Gastrocnemius medialis (tissue), 4 donors: ENCODE measurements at regions not wholly inside any gene's neighbourhood (a gene's known extent, or its start where the extent isn't known, plus 50 kb on each side); places are given as distances from the start of the nearest gene placed in this dataset.

Experiments
- ATAC-seq, 2 donors: fragments of 150-250 bp; one replicate each; pipeline ENCODE4 v1.9.1; 2016
- DNase-seq, 2 donors: peaks; one replicate each; pipeline ENCODE4 v3.0.0-alpha.2; 2019
- H3K27ac ChIP-seq, 4 donors: fragments of 200-600 bp; sonication (generic); 1 replicate in 1 of 4; 2 replicates in 3 of 4; pipeline ENCODE4 v1.5.1; 2016 to 2018; ENCODE audit warnings: mild to moderate bottlenecking in 2 of 4, moderate library complexity in 1 of 4
- H3K27me3 ChIP-seq, 3 donors: fragments of 200-600 bp; sonication (generic) in 2 of 3; 1 replicate in 1 of 3; 2 replicates in 2 of 3; pipeline versions ENCODE4 v1.5.1 to v1.6.0; 2016 to 2019; ENCODE audit warnings: mild to moderate bottlenecking in 1 of 3, moderate library complexity in 1 of 3
- H3K36me3 ChIP-seq, 2 donors: fragments of 200-600 bp; sonication (generic) in 1 of 2; one replicate each; pipeline ENCODE4 v1.5.1; 2017 to 2018
- H3K4me1 ChIP-seq, 2 donors: fragments of 200-600 bp; sonication (generic) in 1 of 2; one replicate each; pipeline ENCODE4 v1.5.1; 2016 to 2017; ENCODE audit warnings: mild to moderate bottlenecking in 2 of 2
- H3K4me3 ChIP-seq, 4 donors: fragments of 200-600 bp; sonication (generic) in 3 of 4; 1 replicate in 1 of 4; 2 replicates in 3 of 4; pipeline ENCODE4 v1.5.1; 2016 to 2019; ENCODE audit warnings: mild to moderate bottlenecking in 2 of 4
- H3K9me3 ChIP-seq, 3 donors: fragments of 200-600 bp; sonication (generic) in 2 of 3; 1 replicate in 1 of 3; 2 replicates in 2 of 3; pipeline ENCODE4 v1.5.1; 2016 to 2019
- CTCF ChIP-seq, 5 experiments: fragments of 450-650 bp in 3 of 5; fragments of 200-600 bp in 2 of 5; sonication (generic) in 2 of 5; IDR thresholded peaks in 4 of 5; conservative IDR thresholded peaks in 1 of 5; 1 replicate in 4 of 5; 2 replicates in 1 of 5; pipeline ENCODE4 v1.5.1; 2016 to 2019; ENCODE audit warnings: antibody characterized with exemption in 5 of 5, mild to moderate bottlenecking in 3 of 5, moderate library complexity in 3 of 5
- POLR2A ChIP-seq, 2 donors: fragments of 450-650 bp; IDR thresholded peaks; one replicate each; pipeline ENCODE4 v1.6.1; 2017; ENCODE audit warnings: antibody characterized with exemption in 2 of 2, mild to moderate bottlenecking in 2 of 2, moderate library complexity in 2 of 2
- in situ Hi-C, 4 donors: fragments of 200-750 bp; cut with MboI; loops; one replicate each; pipeline versions ENCODE4 v1.15.0 to v1.8.0; 2017; ENCODE audit warnings: low sequenced_read_pairs in 4 of 4
- intact Hi-C: fragments of 100-400 bp; cut with DNase I; formaldehyde crosslinking; loops from one replicate; pipeline ENCODE4 v1.15.1; 2023; ENCODE audit warnings: low total_unique reads

- in situ Hi-C loops (no loop called here), intact Hi-C loops (no loop called here)
- H3K4me3 ChIP-seq = no peak overlapping the region
- H3K4me1 ChIP-seq = no peaks in the 10 kb centered on the region
- ATAC-seq = no peak
- DNase-seq = no peak
- no peaks in the 10 kb centered on the region for H3K36me3 ChIP-seq
- no peak for TF ChIP-seq POLR2A (IDR thresholded peaks at IDR 0.05)
- no peak for TF ChIP-seq CTCF (IDR thresholded peaks at IDR 0.05 in 4 of 5, conservative IDR thresholded peaks at IDR 0.05 in 1 of 5)
- H3K9me3 ChIP-seq = no peaks in the 10 kb centered on the region
- no peak overlapping the region for H3K27ac ChIP-seq
- H3K27me3 ChIP-seq = no peaks in the 10 kb centered on the region
Measured at GRCh38 chr2:58578276-58578675, 337.2 kb upstream of the FANCL start.

- intact Hi-C loops = no loop called here
Measured at GRCh38 chr2:58574873-58575272, 333.7 kb upstream of the FANCL start.

GRCh38 chr2:58572731-58573130, 331.6 kb upstream of the FANCL start:
- H3K27me3 ChIP-seq = no peaks in the 10 kb centered on the region
- H3K4me3 ChIP-seq = no peak overlapping the region
- in situ Hi-C loops (no loop called here), intact Hi-C loops (no loop called here)
- TF ChIP-seq POLR2A (IDR thresholded peaks at IDR 0.05) = no peak
- TF ChIP-seq CTCF (IDR thresholded peaks at IDR 0.05 in 4 of 5, conservative IDR thresholded peaks at IDR 0.05 in 1 of 5) = no peak
- ATAC-seq (no peak), DNase-seq (no peak)
- no peaks in the 10 kb centered on the region for H3K9me3 ChIP-seq
- no peaks in the 10 kb centered on the region for H3K36me3 ChIP-seq
- H3K4me1 ChIP-seq = no peaks in the 10 kb centered on the region
- no peak overlapping the region for H3K27ac ChIP-seq

More at GRCh38 chr2:58574873-58575272, 333.7 kb upstream of the FANCL start:
- DNase-seq (no peak), ATAC-seq (no peak)
- Histone ChIP-seq H3K4me3 (no peak overlapping the region), H3K36me3 (no peaks in the 10 kb centered on the region), H3K4me1 (no peaks in the 10 kb centered on the region), H3K27ac (no peak overlapping the region), H3K27me3 (no peaks in the 10 kb centered on the region), H3K9me3 (no peaks in the 10 kb centered on the region)
- in situ Hi-C loops = no loop called here
- TF ChIP-seq POLR2A (IDR thresholded peaks at IDR 0.05) = no peak
- TF ChIP-seq CTCF (IDR thresholded peaks at IDR 0.05 in 4 of 5, conservative IDR thresholded peaks at IDR 0.05 in 1 of 5) = no peak

DNA sequence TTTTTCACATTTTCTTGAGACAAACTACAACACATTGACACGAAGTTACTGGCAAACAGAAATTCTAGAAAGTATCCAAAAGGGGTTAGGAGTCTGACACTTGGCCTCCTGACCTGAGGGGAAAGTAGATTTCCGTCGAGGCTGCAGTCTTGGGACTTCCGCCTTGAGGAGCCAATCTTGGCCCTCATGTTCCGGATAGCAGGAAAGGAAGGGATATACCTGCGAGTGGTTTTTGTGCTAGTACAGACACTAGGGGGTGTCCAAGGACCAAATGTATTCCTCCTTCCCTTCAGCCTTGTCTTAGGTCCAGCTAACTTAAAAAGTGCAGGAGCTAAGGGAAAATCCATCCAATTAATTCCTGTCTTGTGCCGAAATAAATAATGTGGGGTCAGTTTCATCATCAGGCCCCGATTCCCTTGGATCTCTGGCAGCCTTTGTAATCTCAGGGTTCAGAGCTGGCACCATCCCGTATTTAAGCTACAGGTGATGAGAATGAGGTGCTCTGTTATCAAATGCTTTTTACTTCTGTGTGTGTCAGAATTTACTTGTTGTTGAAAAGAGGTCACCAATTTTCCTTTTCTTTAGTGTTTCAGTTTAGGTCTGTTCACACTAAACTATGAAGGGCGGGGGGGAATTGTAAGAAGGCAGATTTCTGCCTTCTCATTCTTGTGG, 330.2 kb upstream of the FANCL start:
- Histone ChIP-seq H3K36me3 (no peaks in the 10 kb centered on the region), H3K27me3 (no peaks in the 10 kb centered on the region), H3K4me3 (no peak overlapping the region), H3K9me3 (no peaks in the 10 kb centered on the region), H3K27ac (no peak overlapping the region), H3K4me1 (no peaks in the 10 kb centered on the region)
- in situ Hi-C loops = no loop called here
- intact Hi-C loops = no loop called here
- TF ChIP-seq POLR2A (IDR thresholded peaks at IDR 0.05) = no peak
- no peak for TF ChIP-seq CTCF (IDR thresholded peaks at IDR 0.05 in 4 of 5, conservative IDR thresholded peaks at IDR 0.05 in 1 of 5)
- ATAC-seq = no peak
- DNase-seq = no peak
